ENCODE measurements at regions not wholly inside any gene's neighbourhood (a gene's known extent, or its start where the extent isn't known, plus 50 kb on each side); places are given as distances from the start of the nearest gene placed in this dataset.
"Not testable (repeated sequence)": the region's sequence is repeated elsewhere in the genome, so short reads cannot be mapped to it uniquely, and the experiment has no call there.

DNA sequence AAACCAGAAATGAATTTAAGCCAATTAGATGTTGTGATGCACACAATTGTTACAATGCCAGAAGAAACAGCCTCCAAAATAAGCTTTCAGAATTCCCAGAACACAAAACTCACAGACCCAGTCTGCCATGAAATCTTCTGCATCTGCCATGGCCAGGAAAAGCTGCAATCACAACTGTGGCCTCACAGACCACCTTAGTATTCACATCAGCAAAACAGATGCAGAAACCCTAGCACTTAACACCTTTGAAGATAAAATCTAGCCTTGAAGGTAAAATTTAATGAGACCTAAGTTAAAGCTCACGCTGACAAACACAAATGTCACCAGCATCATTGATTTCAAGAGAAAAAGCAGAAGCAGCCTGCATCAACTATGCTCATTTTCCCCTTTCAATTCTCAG, 566.8 kb upstream of the TMPRSS15 start:
- no peak for DNase-seq

DNA sequence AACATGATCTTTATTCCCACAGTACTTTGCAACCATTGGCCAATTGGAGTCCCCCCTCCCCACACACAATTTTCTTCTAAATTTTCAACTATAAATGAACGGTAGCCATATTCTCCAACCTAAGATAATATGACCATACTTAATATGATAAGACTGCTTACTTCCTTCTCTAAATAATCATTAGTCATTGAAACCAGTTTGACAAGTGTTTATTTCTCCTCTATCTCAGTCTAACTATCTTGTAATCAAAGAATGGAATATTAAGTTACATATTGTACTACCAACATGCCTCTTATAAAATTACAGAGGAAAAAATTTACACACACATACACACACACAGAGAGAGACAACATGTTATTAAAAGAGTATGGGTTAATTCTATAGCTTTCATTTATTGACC, 567.4 kb upstream of the TMPRSS15 start:
- DNase-seq = no peak

DNA sequence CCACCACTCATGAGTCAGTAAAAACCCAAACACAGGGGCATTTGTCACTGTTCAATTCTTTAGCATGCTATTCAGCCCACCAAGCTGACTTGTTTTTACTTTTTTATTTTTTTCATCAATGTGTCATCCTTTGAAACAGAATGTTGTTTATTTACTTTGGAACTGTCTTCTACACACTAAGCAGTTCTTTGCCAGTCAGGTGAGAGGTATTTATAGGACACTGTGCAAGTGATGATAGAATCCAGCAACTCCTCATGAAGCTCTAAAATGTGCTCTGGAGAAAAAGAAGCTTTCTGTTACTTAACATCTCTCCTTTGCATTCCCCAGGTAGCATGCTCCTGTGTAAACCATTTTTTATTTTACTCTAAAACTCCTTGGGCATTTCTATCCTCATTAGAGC, 582.0 kb upstream of the TMPRSS15 start:
- no peak for DNase-seq

DNA sequence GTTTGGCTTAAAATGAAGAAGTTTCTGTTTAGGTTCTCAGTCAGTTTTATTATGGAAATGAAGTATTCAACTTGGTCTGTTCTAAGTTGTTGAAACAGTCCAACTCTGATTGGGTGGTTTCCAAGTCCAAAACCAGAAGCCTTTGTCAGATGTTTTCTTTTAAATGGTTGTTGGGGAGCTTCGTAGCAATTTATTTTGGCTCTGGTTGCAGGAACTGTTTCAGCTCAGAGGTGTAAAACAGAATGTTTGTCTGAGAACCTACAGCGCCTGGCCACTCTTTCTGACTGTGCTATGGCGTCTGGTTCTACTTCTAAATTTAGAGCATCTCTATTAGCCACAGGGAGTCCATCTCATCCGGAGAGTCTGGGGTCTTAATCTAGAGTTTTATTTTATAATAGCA, 582.6 kb upstream of the TMPRSS15 start:
- no peak for DNase-seq

DNA sequence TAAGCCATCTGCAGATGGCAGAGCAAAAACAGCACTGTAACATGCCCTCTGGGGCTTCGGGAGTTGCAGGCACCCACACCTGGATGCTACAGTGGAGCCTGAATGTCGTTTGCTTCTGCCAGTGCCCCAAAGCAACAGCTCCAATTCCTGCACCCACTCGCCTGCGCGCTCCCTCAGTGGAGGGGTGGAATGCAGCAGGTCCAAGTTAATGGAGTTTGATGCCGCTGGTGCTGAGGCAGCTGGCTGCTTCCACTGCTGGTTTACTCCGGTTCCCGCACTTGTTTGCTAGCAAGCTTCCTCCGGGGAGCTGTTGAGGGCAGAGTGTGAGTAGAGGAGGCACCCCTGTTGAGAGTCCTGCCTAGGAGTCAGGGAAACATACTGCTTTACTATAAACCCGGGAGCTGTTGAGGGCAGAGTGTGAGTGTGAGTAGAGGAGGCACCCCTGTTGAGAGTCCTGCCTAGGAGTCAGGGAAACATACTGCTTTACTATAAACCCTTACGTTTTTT, 584.0 kb upstream of the TMPRSS15 start:
- DNase-seq = no peak

DNA sequence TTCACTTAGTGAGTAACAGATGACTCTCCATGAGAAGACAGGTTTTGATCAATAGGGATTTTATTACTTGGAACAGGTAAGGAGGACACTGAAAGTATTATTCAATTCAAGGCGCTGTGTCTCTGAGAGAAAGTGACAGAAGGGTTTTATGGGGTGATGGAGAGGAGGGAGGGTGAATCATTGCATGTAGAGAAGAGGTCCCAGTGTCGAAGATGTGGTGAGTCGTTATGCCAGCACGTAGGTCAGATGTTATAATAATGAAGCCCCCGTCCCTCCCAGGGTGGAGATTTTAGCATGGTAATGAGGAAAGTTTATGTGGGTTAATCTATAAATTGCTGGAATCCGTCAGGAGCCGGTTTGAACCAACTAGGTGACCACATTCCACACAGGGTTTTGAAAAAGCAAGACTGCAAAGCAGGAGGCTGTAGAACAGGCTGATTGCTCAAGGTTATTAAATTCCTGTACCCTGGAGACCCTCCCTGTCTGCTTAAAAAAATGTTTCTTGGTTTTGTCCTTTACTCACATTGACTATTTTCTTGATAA, 586.4 kb upstream of the TMPRSS15 start:
- no peak for DNase-seq

DNA sequence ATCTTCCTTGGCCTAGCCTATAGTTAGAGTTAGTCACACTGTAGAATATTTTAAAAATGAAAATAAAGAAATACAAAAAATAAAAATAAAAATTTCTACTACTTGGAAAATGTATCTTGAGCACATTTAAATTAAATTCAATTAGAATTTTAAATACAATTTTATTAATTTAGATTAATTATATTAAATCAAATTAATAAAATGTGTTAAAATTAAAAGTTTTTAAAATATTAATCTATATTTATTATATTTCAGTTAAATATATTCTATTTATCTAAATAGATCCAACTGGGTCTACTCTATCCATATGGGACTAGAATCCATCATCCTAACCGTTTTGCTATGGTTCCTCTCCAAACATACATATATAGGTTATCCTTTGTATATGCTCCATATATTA, 588.3 kb upstream of the TMPRSS15 start:
- no peak for DNase-seq

DNA sequence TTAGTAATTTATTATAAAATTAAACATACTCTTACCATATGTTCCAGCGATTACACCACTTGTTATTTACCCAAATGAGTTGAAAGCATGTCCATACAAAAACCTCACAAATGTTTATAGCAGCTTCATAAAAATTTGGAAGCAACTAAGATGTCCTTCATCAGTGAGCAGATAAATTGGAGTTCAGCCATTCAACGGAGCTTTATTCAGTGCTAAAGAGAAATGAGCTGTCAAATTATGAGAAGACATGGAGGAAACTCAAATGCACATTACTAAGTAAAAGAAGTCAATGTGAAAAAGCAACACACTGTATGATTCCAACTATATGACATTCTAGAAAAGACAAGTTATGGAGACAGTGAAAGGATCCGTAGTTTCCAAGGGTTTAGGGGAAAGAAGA, 606.7 kb upstream of the TMPRSS15 start:
- DNase-seq = no peak

DNA sequence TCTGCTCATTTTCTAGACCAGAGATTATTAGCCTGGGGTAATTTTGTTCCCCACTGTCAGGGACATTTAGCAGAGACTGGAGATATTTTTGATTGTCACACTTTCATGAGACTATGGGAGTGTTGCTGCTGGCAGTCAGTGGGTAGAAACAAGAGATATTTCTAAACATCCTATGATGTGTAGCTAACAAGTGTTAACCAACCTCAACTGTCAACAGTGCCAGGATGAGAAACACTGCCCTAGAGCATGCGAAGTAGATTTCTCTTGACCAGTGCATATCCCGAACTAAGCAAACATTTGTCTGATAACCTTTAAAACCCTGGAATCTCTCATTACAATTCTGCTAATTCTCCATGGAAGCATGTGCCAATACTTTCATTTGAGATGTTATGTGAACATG, 607.4 kb upstream of the TMPRSS15 start:
- no peak for DNase-seq

DNA sequence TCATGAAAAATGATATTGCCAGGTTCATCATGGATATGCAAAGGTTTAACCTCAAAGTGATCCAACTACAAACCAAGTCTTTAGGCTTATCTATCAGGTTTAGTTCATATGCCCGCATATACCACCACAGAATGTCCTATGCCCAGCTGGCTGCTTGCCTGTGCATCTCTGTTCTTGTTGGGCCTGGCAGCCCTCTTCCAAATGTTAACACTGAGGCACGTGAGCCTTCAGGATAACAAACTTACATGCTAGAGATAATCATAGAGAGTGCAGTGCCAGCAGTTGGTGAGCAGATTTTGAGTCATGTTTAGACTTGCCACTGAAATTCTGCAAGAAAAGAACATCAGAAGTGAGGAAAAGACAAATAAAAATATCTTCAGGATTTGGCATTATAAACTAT, 607.9 kb upstream of the TMPRSS15 start:
- no peak for DNase-seq

DNA sequence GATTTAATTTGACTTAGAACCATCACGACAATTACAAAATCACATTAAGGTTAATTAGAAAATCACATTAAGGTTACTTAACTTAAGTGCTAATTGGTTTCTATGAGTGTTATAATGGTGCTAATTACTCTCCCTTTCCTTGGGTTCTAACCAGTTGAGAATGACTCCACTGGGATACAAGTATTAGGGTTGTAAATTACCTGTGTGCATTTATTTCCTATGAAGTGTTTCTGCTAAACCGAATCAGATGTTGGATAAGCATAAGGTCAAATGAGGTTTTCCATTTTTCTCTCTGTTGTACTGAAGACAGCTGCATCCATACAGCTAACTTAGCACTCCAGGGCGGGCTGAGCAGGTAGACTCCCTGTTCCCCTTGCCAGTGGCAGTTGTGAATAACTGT, 610.3 kb upstream of the TMPRSS15 start:
- no peak for DNase-seq

DNA sequence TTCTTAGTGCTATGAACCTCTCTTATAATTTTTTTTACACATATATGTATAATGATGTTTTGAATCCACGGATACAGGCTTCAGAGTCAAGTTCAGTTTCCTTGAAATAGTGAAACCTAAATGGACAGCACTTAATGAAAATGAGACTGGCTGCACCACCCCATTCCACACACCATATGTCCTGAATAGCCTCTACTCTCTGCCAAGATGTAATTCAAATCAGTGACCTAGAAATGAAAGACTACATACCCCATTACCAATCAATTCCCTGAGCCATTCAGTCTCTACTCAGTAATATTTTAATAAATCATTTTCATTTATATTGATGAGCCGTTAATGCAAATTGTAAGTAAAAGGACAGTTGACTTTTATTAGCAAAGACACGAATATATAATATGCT, 614.9 kb upstream of the TMPRSS15 start:
- DNase-seq = no peak

DNA sequence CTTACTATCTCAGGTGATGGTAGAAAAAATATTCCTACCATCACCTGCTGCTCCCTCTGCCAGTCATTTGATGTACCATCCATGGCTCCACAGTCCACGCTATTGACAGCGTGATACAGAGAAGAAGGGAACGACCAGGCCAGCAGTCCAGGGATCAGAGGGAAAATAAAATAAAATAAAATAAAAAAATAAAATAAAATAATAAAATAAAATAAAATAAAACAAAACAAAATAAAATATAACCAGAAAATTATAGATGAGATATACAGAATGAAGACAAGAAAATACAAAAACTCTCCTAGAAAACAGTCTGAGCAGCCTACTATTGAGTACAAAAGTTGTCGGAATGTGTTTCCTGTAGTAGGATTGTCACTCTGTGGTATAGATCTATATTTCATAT, 619.4 kb upstream of the TMPRSS15 start:
- DNase-seq = no peak

DNA sequence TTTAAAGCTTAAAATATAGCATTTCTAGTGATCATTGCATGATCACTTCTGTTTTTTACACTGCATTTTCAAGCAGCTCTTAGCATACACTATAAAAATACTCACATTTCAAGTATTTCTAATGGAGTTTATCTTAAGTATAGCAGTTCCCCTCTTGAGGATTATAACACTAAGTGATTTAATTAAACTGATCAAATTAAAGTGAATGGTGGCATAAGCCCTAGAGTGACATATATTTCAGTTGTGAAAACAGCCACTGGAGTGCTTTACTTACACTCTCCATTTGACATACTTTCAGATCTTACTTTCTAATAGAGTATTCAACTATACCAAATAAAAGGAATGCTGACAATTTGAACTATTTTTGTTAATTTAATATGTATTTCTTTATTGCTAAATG, 623.3 kb upstream of the TMPRSS15 start:
- DNase-seq = no peak

DNA sequence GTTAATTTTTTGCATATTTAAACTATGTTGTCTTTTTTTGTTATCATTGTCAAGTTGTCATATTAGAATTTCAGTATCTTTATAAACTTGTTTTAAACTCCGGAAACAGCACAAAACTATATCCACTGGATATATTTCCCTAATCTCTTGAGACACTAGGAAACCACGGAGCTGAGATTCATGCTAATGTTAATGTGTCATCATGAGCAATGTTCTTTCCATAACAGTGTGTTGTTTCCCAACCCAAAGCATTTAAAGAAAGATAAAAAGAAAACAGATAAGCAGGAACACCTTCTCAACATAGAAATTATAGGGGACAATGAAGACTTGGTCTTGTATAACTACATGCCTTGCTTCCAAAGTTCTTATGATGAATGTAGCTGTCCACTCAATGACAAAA, 626.2 kb upstream of the TMPRSS15 start:
- DNase-seq = no peak

DNA sequence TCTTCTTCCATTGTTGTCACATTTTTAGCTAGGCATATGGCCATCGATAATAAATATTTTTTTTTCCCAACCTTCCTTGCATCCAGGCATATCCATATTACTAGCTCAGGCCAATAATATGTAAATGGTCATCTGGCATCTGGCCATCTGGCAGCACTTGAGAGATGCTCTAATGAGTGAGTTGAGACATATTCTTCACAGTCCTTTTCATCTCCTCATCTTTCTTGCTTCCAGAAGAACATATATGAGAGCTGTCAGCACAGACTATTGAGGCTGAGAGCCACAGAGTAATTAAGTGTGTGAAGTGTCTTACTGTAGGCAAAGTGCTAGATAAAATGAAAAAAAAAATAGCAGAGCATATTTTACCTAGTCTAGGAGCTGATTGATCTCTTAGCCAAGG, 628.4 kb upstream of the TMPRSS15 start:
- DNase-seq = no peak

DNA sequence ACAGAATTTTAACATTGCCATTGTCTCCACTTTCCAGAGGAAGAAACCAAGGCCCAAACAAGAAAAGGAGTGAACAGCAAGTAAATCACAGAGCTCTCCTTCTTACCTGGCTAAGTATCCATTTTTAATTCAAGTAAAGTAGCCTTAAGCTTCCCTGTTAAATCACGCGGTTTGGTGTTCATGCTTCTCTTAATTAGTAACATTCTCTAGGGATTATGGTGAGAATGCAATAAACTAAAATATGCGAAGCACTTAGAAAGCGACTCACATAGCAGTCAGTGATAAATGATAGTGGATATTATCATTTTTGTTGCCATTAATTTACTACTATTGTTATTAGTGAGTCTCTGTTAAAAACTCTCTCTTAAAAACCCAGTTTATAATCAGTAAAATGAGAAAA, 630.5 kb upstream of the TMPRSS15 start:
- no peak for DNase-seq

DNA sequence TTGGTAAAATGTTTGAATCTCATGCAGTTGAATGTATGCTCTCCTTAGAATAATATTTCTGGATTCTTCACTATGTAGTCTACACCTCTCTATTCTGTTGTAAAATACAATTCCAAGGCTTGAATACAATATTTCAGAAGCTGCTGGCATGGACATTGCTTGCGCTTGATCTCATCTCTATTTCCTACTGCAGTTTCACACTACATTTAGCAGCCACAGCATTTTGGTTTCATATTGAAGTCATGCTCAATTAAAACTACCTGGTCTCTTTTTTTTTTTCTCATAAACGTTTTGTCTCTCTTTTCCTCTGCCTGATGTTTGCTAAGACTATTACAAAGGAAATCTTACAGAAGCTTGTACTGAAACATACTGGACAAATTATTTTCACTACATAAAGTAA, 631.0 kb upstream of the TMPRSS15 start:
- DNase-seq = no peak

DNA sequence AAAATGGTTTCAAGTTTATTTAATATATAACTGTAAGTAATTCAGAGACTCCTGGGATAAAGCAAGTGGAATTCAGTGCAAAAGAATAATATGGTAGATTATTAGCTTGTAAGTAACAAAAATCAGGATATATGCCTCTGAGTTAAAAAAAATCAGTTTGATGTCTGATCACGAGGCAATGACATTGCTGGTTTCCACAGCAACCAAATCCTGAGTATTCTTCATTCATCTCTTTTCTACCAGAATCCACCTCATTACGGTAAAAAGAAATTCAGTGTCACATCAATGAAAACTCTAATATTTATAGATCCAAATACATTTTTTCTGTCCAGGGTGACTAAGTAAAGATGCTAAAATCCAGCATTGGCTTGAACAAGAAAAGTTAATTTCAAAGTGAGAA, 642.3 kb upstream of the TMPRSS15 start:
- no peak for DNase-seq

DNA sequence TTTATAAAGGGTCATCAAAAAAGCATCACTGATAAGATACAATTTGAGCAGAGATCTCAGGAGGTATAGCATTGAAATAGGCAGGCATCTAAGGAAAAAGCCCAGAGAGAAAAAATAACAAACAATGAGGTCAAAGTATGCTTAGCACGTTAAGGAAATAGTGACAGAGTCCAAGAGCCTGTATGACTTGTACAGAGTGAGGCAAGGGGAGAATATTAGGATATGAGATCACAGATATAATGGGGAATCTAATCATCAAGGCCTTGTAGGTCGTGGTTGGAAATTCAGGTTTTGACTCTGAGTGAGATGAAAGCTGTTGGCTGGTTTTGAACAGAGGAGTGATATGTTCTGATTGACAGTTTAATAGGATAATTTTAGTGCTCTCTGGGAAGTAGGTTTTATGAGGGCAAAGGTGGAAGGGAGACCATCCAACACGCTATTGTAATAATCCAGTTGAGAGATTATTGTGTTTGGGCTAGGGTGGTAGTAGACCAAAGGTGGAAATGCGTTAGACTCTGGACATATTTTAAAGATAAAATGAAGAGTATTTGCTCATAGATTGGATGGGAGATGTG, 644.6 kb upstream of the TMPRSS15 start:
- DNase-seq = no peak

DNA sequence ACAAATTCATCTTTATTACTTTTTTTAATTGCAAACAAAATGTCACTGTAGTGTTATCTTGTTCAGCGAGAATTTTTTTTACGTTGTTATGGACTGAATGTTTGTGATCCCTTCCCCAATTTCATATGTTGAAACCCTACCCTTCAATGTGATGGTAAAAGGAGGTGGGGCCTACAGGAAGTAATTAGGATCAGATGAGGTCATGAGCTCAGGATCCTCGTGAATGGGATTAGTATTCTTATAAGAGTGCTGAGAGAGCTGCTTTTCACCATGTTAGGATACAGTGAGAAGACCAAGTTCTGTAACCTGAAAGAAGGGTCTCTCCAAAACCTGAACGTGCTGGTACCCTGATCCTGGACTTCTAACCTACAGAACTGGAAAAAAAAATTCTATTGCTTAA, 646.0 kb upstream of the TMPRSS15 start:
- no peak for DNase-seq

DNA sequence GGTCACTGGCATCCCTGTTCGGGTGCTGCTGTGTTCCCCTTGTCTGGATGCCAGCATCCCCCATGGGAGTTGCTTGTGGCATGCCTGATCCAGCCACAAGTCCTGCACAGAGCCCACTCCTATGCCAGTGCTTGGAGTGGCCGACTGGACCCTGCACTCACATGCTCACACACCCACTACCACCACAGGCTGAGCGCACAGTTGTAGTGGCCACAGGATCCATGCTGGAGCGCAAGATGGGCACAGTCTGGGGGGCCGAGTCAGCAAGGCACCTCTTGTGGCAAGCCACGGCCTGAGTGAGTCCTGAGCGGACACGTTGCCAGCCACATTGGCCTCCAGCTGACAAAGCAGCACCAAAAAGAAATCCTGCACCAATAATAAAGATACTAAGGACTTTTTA, 661.6 kb upstream of the TMPRSS15 start:
- DNase-seq = no peak

DNA sequence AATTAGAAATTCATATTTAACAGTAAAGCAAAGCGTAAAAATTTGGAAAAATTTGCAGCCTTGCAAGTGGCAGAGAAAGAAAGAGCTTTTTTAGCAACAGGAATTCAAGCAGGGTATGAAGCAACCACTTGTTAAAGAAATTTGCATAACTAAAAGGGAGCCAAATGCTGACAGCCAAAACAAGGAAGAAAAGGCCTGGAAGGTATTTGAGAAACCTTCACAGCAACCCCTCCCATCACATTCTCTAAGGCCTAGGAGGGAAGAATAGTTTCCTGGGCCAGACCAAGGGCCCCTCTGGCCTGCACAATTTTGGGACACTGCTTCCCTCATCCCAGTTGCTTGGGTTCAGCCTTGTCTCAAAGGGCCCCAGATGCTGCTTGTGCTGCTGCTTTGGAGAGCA, 672.4 kb upstream of the TMPRSS15 start:
- no peak for DNase-seq

DNA sequence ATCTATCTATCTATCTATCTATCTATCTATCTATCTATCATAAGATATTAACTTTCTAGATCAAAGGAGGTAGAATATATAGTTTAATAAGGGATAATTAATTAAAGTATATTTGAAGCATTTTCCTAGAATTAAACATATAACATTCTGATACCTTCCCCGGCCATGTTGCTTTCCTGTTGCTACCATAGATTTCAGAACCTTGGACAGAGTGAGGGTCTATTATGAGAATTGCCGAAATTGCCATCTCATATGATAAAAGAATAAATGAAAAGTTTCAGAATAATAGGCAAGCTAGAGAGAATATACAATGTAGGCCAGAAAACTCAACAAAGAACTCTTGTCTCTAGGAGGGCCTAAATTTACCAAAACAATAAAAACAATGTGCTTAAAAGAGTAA, 706.1 kb upstream of the TMPRSS15 start:
- no peak for DNase-seq

DNA sequence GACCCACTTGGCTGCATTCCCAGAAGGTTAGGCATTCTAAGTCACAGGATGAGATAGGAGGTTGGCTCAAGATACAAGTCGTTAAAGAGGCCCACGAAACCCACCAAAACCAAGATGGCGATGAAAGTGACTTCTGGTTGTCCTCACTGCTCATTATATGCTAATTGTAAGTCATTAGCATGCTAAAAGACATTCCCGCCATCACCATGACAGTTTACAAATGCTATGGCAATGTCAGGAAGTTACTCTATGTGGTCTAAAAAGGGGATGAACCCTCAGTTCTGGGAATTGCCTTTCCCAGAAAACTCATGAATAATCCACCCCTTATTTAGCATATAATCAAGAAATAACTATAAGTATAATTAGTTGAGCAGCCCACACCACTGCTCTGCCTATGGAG, 715.7 kb upstream of the TMPRSS15 start:
- not testable (repeated sequence) for DNase-seq

DNA sequence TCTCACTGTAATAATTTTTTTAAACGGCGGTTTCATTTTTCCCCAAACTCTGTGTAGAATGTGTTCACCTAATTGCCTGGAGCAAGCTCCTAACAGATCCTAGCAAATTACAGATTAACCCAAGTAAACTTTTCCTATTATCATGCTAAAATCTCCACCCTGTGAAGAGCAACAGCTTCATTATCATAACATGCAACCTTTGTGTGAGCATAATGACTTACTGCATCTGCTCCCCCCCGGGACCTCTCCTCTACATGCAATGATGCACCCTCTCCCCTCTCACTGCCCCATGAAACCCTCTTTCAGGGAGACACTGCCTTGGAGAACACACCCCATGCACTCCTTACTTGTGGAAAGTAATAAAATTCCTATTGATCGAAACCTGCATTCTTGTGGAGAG, 717.0 kb upstream of the TMPRSS15 start:
- DNase-seq = no peak
